Ishikawa (cell line): ENCODE measurements at regions not wholly inside any gene's neighbourhood (a gene's known extent, or its start where the extent isn't known, plus 50 kb on each side); places are given as distances from the start of the nearest gene placed in this dataset.

Source experiments
- CEBPB ChIP-seq: IDR thresholded peaks from 2 replicates; pipeline ENCODE4 v1.6.1; 2012
- CREB1 ChIP-seq: IDR thresholded peaks from 2 replicates; pipeline ENCODE4 v1.6.1; 2012; ENCODE audit warnings: low read depth
- EGR1 ChIP-seq: IDR thresholded peaks from 2 replicates; pipeline ENCODE4 v1.6.1; 2012
- EP300 ChIP-seq: IDR thresholded peaks from 2 replicates; pipeline ENCODE4 v1.6.1; 2012; ENCODE audit warnings: borderline replicate concordance
- FOXM1 ChIP-seq: IDR thresholded peaks from 2 replicates; pipeline ENCODE4 v1.6.1; 2012; ENCODE audit warnings: low read depth, borderline replicate concordance
- RAD21 ChIP-seq: IDR thresholded peaks from 2 replicates; pipeline ENCODE4 v1.6.1; 2012; ENCODE audit warnings: low read depth
- TAF1 ChIP-seq: IDR thresholded peaks from 2 replicates; pipeline ENCODE4 v1.6.1; 2012; ENCODE audit warnings: low read depth, mild to moderate bottlenecking
- TCF12 ChIP-seq: IDR thresholded peaks from 2 replicates; pipeline ENCODE4 v1.6.1; 2012; ENCODE audit warnings: low read depth
- TEAD4 ChIP-seq: IDR thresholded peaks from 2 replicates; pipeline ENCODE4 v1.6.1; 2012
- USF1 ChIP-seq: IDR thresholded peaks from 2 replicates; pipeline ENCODE4 v1.6.1; 2012
- YY1 ChIP-seq: IDR thresholded peaks from 2 replicates; pipeline ENCODE4 v1.6.1; 2012; ENCODE audit warnings: low read depth
- ZBTB7A ChIP-seq: IDR thresholded peaks from 2 replicates; pipeline ENCODE4 v1.6.1; 2012; ENCODE audit warnings: low read depth
- TF ChIP-seq, protein P1 (sequence below): IDR thresholded peaks from 2 replicates; pipeline ENCODE4 v1.6.1; 2012; ENCODE audit warnings: low read depth, mild to moderate bottlenecking
- TF ChIP-seq, protein P2 (sequence below): IDR thresholded peaks from 2 replicates; pipeline ENCODE4 v1.6.1; 2012

GRCh38 chr5:130526708-130527107, 622.4 kb downstream of the CHSY3 start:
- TF ChIP-seq USF1 (no peak), YY1 (no peak), CEBPB (no peak), RAD21 (no peak), EP300 (no peak), ZBTB7A (no peak), EGR1 (no peak), TEAD4 (no peak), CREB1 (no peak), FOXM1 (no peak), TAF1 (no peak), TCF12 (no peak)
- TF ChIP-seq, protein P1, sequence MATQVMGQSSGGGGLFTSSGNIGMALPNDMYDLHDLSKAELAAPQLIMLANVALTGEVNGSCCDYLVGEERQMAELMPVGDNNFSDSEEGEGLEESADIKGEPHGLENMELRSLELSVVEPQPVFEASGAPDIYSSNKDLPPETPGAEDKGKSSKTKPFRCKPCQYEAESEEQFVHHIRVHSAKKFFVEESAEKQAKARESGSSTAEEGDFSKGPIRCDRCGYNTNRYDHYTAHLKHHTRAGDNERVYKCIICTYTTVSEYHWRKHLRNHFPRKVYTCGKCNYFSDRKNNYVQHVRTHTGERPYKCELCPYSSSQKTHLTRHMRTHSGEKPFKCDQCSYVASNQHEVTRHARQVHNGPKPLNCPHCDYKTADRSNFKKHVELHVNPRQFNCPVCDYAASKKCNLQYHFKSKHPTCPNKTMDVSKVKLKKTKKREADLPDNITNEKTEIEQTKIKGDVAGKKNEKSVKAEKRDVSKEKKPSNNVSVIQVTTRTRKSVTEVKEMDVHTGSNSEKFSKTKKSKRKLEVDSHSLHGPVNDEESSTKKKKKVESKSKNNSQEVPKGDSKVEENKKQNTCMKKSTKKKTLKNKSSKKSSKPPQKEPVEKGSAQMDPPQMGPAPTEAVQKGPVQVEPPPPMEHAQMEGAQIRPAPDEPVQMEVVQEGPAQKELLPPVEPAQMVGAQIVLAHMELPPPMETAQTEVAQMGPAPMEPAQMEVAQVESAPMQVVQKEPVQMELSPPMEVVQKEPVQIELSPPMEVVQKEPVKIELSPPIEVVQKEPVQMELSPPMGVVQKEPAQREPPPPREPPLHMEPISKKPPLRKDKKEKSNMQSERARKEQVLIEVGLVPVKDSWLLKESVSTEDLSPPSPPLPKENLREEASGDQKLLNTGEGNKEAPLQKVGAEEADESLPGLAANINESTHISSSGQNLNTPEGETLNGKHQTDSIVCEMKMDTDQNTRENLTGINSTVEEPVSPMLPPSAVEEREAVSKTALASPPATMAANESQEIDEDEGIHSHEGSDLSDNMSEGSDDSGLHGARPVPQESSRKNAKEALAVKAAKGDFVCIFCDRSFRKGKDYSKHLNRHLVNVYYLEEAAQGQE = no peak
- TF ChIP-seq, protein P2, sequence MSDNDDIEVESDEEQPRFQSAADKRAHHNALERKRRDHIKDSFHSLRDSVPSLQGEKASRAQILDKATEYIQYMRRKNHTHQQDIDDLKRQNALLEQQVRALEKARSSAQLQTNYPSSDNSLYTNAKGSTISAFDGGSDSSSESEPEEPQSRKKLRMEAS = no peak
